ENCODE measurements at regions not wholly inside any gene's neighbourhood (a gene's known extent, or its start where the extent isn't known, plus 50 kb on each side); places are given as distances from the start of the nearest gene placed in this dataset.

DNA sequence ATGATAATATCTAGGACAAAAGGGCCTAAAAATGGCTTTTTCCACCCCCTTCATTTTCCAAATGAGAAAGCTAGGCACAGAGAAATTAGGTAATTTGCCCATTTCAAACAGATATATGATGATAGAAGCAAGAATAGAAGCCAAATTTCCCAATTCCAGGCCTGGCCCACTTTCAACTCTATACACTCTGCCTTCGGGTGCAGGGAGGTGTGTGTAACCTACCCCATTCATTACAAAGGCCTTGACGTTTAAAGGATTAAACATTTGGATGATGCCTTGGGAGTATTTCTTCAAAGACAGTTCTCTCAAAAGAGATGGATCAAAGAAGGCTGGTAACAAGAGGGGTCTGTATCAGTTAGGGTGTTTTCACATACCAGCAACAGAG is 134.1 kb downstream of the CCDC34 start:
- TF ChIP-seq, protein P1, sequence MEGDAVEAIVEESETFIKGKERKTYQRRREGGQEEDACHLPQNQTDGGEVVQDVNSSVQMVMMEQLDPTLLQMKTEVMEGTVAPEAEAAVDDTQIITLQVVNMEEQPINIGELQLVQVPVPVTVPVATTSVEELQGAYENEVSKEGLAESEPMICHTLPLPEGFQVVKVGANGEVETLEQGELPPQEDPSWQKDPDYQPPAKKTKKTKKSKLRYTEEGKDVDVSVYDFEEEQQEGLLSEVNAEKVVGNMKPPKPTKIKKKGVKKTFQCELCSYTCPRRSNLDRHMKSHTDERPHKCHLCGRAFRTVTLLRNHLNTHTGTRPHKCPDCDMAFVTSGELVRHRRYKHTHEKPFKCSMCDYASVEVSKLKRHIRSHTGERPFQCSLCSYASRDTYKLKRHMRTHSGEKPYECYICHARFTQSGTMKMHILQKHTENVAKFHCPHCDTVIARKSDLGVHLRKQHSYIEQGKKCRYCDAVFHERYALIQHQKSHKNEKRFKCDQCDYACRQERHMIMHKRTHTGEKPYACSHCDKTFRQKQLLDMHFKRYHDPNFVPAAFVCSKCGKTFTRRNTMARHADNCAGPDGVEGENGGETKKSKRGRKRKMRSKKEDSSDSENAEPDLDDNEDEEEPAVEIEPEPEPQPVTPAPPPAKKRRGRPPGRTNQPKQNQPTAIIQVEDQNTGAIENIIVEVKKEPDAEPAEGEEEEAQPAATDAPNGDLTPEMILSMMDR (IDR thresholded peaks at IDR 0.05 in 4 of 5, conservative IDR thresholded peaks at IDR 0.05 in 1 of 5): no peak
- no peak for TF ChIP-seq POLR2A (IDR thresholded peaks at IDR 0.05)

Data from gastrocnemius medialis (tissue), 4 donors.